AG08396 (cell line): ENCODE measurements at regions not wholly inside any gene's neighbourhood (a gene's known extent, or its start where the extent isn't known, plus 50 kb on each side); places are given as distances from the start of the nearest gene placed in this dataset.
A peak's percentile ranks its signal among the peaks of the same experiment; 100 is the strongest.
"Not testable (repeated sequence)": the region's sequence is repeated elsewhere in the genome, so short reads cannot be mapped to it uniquely, and the experiment has no call there.

Experiments
- DNase-seq: peaks from one replicate; pipeline ENCODE4 v3.0.0; 2012; ENCODE audit warnings: low spot score, mixed read lengths

- peak; percentile 84 for DNase-seq
Observed at GRCh38 chr6:144434308-144434990, 149.3 kb downstream of the UTRN start.

- DNase-seq: no peak
Observed at GRCh38 chr6:144435602-144436426, 150.7 kb downstream of the UTRN start.

GRCh38 chr6:144437105-144437504 is 152.0 kb downstream of the UTRN start:
- DNase-seq: no peak

GRCh38 chr6:144438103-144438502 is 153.0 kb downstream of the UTRN start:
- no peak for DNase-seq

GRCh38 chr6:144439016-144439415 is 153.9 kb downstream of the UTRN start:
- no peak for DNase-seq

GRCh38 chr6:144441801-144442200 is 156.7 kb downstream of the UTRN start:
- not testable (repeated sequence) for DNase-seq

GRCh38 chr6:144443157-144443556 is 158.0 kb downstream of the UTRN start:
- DNase-seq: no peak

GRCh38 chr6:144447472-144447871 is 162.3 kb downstream of the UTRN start:
- DNase-seq: peak; percentile 20

GRCh38 chr6:144449218-144449617 is 164.1 kb downstream of the UTRN start:
- DNase-seq: no peak

GRCh38 chr6:144449911-144450597 is 164.9 kb downstream of the UTRN start:
- no peak for DNase-seq

GRCh38 chr6:144460327-144461095 is 175.4 kb downstream of the UTRN start:
- DNase-seq: no peak

- no peak for DNase-seq
Observed at GRCh38 chr6:144462058-144462457, 176.9 kb downstream of the UTRN start.

GRCh38 chr6:144466716-144467115 is 181.6 kb downstream of the UTRN start:
- DNase-seq: no peak

- no peak for DNase-seq
Observed at GRCh38 chr6:144467172-144467762, 182.1 kb downstream of the UTRN start.

GRCh38 chr6:144467921-144468320 is 182.8 kb downstream of the UTRN start:
- DNase-seq: no peak

GRCh38 chr6:144468709-144469108 is 183.6 kb downstream of the UTRN start:
- no peak for DNase-seq

- DNase-seq: no peak
Observed at GRCh38 chr6:144469144-144469575, 184.0 kb downstream of the UTRN start.

GRCh38 chr6:144470201-144470600 is 185.1 kb downstream of the UTRN start:
- not testable (repeated sequence) for DNase-seq

GRCh38 chr6:144471986-144472385 is 186.9 kb downstream of the UTRN start:
- no peak for DNase-seq

- no peak for DNase-seq
Observed at GRCh38 chr6:144474290-144474689, 189.2 kb downstream of the UTRN start.

- DNase-seq: no peak
Observed at GRCh38 chr6:144474904-144475303, 189.8 kb downstream of the UTRN start.

- no peak for DNase-seq
Observed at GRCh38 chr6:144475411-144475810, 190.3 kb downstream of the UTRN start.
